DOHH2 (cell line): ENCODE measurements at regions not wholly inside any gene's neighbourhood (a gene's known extent, or its start where the extent isn't known, plus 50 kb on each side); places are given as distances from the start of the nearest gene placed in this dataset.

Experiments
- H3F3A ChIP-seq: fragments of 200-600 bp; sonication (generic), shearing (Covaris generic); 2 replicates; pipeline ENCODE4 v1.6.0; 2016; ENCODE audit warnings: antibody characterized with exemption, mild to moderate bottlenecking; ENCODE audit not compliant: control insufficient read depth, insufficient read depth
- H3K27ac ChIP-seq: fragments of 200-600 bp; sonication (generic); 2 replicates; pipeline ENCODE4 v1.5.1; 2014; ENCODE audit warnings: low read depth, mild to moderate bottlenecking, low read length, moderate library complexity
- H3K27me3 ChIP-seq: fragments of 200-600 bp; sonication (generic); 2 replicates; pipeline ENCODE4 v1.6.1; 2014; ENCODE audit warnings: mild to moderate bottlenecking, low read length, mixed read lengths; ENCODE audit not compliant: control insufficient read depth
- H3K36me3 ChIP-seq: fragments of 200-600 bp; sonication (generic); 2 replicates; pipeline ENCODE4 v1.6.1; 2014; ENCODE audit warnings: mild to moderate bottlenecking, low read length, moderate library complexity, mixed read lengths; ENCODE audit not compliant: control insufficient read depth
- H3K4me1 ChIP-seq: fragments of 200-600 bp; sonication (generic); 2 replicates; pipeline ENCODE4 v1.6.1; 2014; ENCODE audit warnings: mild to moderate bottlenecking, low read length, mixed read lengths; ENCODE audit not compliant: control insufficient read depth
- H3K4me2 ChIP-seq: fragments of 200-600 bp; sonication (generic); 2 replicates; pipeline ENCODE4 v1.6.0; 2014; ENCODE audit warnings: mild to moderate bottlenecking, low read length, moderate library complexity
- H3K4me3 ChIP-seq: fragments of 200-600 bp; sonication (generic); 2 replicates; pipeline ENCODE4 v1.5.1; 2014; ENCODE audit warnings: mild to moderate bottlenecking, low read length, mixed read lengths
- H3K79me2 ChIP-seq: fragments of 200-600 bp; sonication (generic); 2 replicates; pipeline ENCODE4 v1.6.1; 2014; ENCODE audit warnings: mild to moderate bottlenecking, low read length, mixed read lengths; ENCODE audit not compliant: control insufficient read depth
- H3K9me2 ChIP-seq: fragments of 200-600 bp; sonication (generic); replicated peaks from 2 replicates; pipeline ENCODE4 v1.6.1; 2014; ENCODE audit warnings: mild to moderate bottlenecking, low read length, mixed read lengths; ENCODE audit not compliant: control insufficient read depth
- H3K9me3 ChIP-seq: fragments of 200-600 bp; sonication (generic); 2 replicates; pipeline ENCODE4 v1.6.1; 2014; ENCODE audit warnings: antibody characterized with exemption, low read length, mixed read lengths; ENCODE audit not compliant: control insufficient read depth, insufficient read depth
- H4K20me1 ChIP-seq: fragments of 200-600 bp; sonication (generic); 2 replicates; pipeline ENCODE4 v1.6.0; 2014; ENCODE audit warnings: low read depth, mild to moderate bottlenecking, antibody characterized with exemption, low read length, moderate library complexity; ENCODE audit not compliant: control insufficient read depth, insufficient read depth
- CTCF ChIP-seq: fragments of 200-600 bp; sonication (generic); IDR thresholded peaks from one replicate; pipeline ENCODE4 v1.5.1; 2014; ENCODE audit warnings: antibody characterized with exemption, mild to moderate bottlenecking, low read depth, low read length; ENCODE audit not compliant: poor library complexity, severe bottlenecking
- EZH2phosphoT487 ChIP-seq: fragments of 200-600 bp; sonication (generic); IDR thresholded peaks from 2 replicates; pipeline ENCODE4 v1.6.1; 2017; ENCODE audit warnings: borderline replicate concordance, mild to moderate bottlenecking, antibody characterized with exemption, low read length, moderate library complexity, mixed read lengths

GRCh38 chr14:101028971-101029667 lies 125.6 kb upstream of the RTL1 start:
- Histone ChIP-seq H3K4me3 (no peak overlapping the region), H3K4me2 (no peak overlapping the region), H3K9me2 (no peaks in the 10 kb centered on the region), H3K27ac (no peak overlapping the region), H3F3A (no peaks in the 10 kb centered on the region), H3K79me2 (no peaks in the 10 kb centered on the region), H3K9me3 (no peaks in the 10 kb centered on the region), H3K36me3 (no peaks in the 10 kb centered on the region), H3K4me1 (no peaks in the 10 kb centered on the region), H3K27me3 (no peaks in the 10 kb centered on the region), H4K20me1 (no peaks in the 10 kb centered on the region)
- TF ChIP-seq EZH2phosphoT487, result no peak
- no peak for TF ChIP-seq CTCF

- H3K79me2 ChIP-seq, result no peaks in the 10 kb centered on the region
- no peaks in the 10 kb centered on the region for H4K20me1 ChIP-seq
- no peak overlapping the region for H3K4me2 ChIP-seq
- no peaks in the 10 kb centered on the region for H3K9me2 ChIP-seq
- no peak overlapping the region for H3K27ac ChIP-seq
- no peak for TF ChIP-seq CTCF
- no peak for TF ChIP-seq EZH2phosphoT487
- H3K4me1 ChIP-seq, result no peaks in the 10 kb centered on the region
- H3K4me3 ChIP-seq, result no peak overlapping the region
- no peaks in the 10 kb centered on the region for H3K9me3 ChIP-seq
- no peaks in the 10 kb centered on the region for H3K36me3 ChIP-seq
- no peaks in the 10 kb centered on the region for H3F3A ChIP-seq
- no peaks in the 10 kb centered on the region for H3K27me3 ChIP-seq
These were observed 126.3 kb upstream of the RTL1 start for GRCh38 chr14:101029668-101030290.

- Histone ChIP-seq H3K4me3 (no peak overlapping the region), H3K79me2 (no peaks in the 10 kb centered on the region), H3K27me3 (no peaks in the 10 kb centered on the region), H3K4me1 (no peaks in the 10 kb centered on the region), H3K36me3 (no peaks in the 10 kb centered on the region), H3K27ac (no peak overlapping the region), H3K9me2 (no peaks in the 10 kb centered on the region), H3F3A (no peaks in the 10 kb centered on the region), H4K20me1 (no peaks in the 10 kb centered on the region), H3K4me2 (no peak overlapping the region), H3K9me3 (no peaks in the 10 kb centered on the region)
- TF ChIP-seq CTCF (no peak), EZH2phosphoT487 (no peak)
These were observed 127.1 kb upstream of the RTL1 start for GRCh38 chr14:101030586-101030985.
